ENCODE measurements at regions not wholly inside any gene's neighbourhood (a gene's known extent, or its start where the extent isn't known, plus 50 kb on each side); places are given as distances from the start of the nearest gene placed in this dataset.

DNA sequence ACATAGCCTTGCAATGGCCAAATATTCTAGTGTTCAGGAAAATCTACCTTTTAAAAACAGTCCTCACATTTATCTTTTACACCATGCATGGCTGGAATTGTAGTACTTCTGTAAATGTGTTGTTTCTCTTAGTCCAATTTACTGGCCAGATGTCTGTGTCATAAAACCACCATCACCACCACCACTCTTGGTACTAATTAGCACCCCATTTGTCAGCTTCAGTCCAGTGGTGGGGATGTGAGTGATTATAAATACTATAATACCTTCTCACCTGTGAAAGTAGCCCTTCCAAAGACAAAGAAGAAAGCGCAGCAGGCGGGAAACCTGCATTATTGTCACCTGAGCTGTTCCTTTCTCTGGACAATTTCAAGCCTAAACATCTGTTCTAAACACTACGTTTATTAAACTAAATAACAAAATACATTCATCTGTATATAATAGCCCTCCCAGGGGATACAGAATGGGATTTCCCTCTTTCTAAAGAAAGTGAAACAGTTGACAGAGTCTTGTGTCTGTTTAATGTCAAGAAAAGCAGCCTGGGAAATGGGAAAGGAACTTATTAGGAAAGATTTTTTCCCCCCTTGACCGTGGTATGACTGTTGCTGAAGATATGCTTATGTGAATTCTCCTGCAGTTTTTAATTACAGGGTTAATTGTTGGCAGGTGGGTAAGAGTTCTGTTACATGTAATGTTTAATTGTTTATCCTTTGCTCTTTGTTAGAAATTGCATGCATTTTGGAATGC, 144.5 kb upstream of the NUDT12 start:
- H3K27me3 Mint-ChIP-seq (ENCODE audit: low read depth, unreplicated experiment), result no peaks in the 10 kb centered on the region
- H3K4me1 ChIP-seq (ENCODE audit: insufficient read depth, low read length), result no peaks in the 10 kb centered on the region
- no peaks in the 10 kb centered on the region for H3K36me3 ChIP-seq (ENCODE audit: insufficient read depth, low read length)
- H3K4me1 Mint-ChIP-seq (ENCODE audit: low read depth, unreplicated experiment), result no peaks in the 10 kb centered on the region
- H3K27me3 ChIP-seq (ENCODE audit: insufficient read depth, low read length), result no peaks in the 10 kb centered on the region
- H3K27ac Mint-ChIP-seq (ENCODE audit: unreplicated experiment), result no peak overlapping the region
- no peaks in the 10 kb centered on the region for H4K20me1 ChIP-seq (ENCODE audit: insufficient read depth, low read length)
- H3K4me3 Mint-ChIP-seq (ENCODE audit: unreplicated experiment), result no peak overlapping the region
- TF ChIP-seq, protein P1, sequence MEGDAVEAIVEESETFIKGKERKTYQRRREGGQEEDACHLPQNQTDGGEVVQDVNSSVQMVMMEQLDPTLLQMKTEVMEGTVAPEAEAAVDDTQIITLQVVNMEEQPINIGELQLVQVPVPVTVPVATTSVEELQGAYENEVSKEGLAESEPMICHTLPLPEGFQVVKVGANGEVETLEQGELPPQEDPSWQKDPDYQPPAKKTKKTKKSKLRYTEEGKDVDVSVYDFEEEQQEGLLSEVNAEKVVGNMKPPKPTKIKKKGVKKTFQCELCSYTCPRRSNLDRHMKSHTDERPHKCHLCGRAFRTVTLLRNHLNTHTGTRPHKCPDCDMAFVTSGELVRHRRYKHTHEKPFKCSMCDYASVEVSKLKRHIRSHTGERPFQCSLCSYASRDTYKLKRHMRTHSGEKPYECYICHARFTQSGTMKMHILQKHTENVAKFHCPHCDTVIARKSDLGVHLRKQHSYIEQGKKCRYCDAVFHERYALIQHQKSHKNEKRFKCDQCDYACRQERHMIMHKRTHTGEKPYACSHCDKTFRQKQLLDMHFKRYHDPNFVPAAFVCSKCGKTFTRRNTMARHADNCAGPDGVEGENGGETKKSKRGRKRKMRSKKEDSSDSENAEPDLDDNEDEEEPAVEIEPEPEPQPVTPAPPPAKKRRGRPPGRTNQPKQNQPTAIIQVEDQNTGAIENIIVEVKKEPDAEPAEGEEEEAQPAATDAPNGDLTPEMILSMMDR (IDR thresholded peaks at IDR 0.05; ENCODE audit: insufficient read depth, low read depth, low read length), result no peak
- no peak for TF ChIP-seq EZH2 (IDR thresholded peaks at IDR 0.05; ENCODE audit: insufficient read depth, low read length)
- no peaks in the 10 kb centered on the region for H3K9me3 ChIP-seq (ENCODE audit: insufficient read depth, low read depth, low read length)
- no peak for FAIRE-seq
- H3K4me3 ChIP-seq (ENCODE audit: insufficient read depth, low read depth, low read length), result no peak overlapping the region
- H3K79me2 ChIP-seq (ENCODE audit: insufficient read depth, low read length), result no peaks in the 10 kb centered on the region
- no peaks in the 10 kb centered on the region for H3K9me3 Mint-ChIP-seq (ENCODE audit: unreplicated experiment)
- H3K9ac ChIP-seq (ENCODE audit: low read length), result no peak overlapping the region
- no peak overlapping the region for H3K27ac ChIP-seq (ENCODE audit: low read depth, low read length)
- H2AFZ ChIP-seq (ENCODE audit: low read depth, low read length), result no peak overlapping the region
- DNase-seq (ENCODE audit: low read depth), result no peak
- H3K4me2 ChIP-seq (ENCODE audit: low read length), result no peak overlapping the region
- H3K36me3 Mint-ChIP-seq (ENCODE audit: low read depth, unreplicated experiment), result no peaks in the 10 kb centered on the region

DNA sequence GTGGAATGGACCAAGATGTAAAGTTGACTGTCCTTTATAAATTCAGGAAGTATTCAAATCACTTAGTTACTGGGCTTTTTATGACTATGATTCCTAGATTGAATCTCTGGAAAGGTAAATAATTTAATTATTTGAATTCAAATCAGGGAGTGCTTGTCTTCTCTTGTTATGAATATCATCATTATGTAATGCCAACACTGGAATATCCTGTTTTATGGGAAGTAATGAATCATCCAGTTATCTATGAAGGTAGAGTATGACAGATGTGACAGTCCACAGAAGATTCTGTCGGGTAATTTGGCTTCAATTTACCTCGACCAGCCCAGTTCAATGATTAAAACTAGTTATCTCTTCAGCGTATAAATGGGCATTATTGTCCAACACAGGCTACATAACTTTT, 141.0 kb upstream of the NUDT12 start:
- H2AFZ ChIP-seq (ENCODE audit: low read depth, low read length), result no peak overlapping the region
- no peak overlapping the region for H3K9ac ChIP-seq (ENCODE audit: low read length)
- H3K36me3 ChIP-seq (ENCODE audit: insufficient read depth, low read length), result no peaks in the 10 kb centered on the region
- Mint-ChIP-seq H3K27me3 (ENCODE audit: low read depth, unreplicated experiment) (no peaks in the 10 kb centered on the region), H3K27ac (ENCODE audit: unreplicated experiment) (no peak overlapping the region), H3K4me3 (ENCODE audit: unreplicated experiment) (no peak overlapping the region), H3K36me3 (ENCODE audit: low read depth, unreplicated experiment) (no peaks in the 10 kb centered on the region), H3K4me1 (ENCODE audit: low read depth, unreplicated experiment) (no peaks in the 10 kb centered on the region), H3K9me3 (ENCODE audit: unreplicated experiment) (no peaks in the 10 kb centered on the region)
- no peaks in the 10 kb centered on the region for H3K4me1 ChIP-seq (ENCODE audit: insufficient read depth, low read length)
- H3K79me2 ChIP-seq (ENCODE audit: insufficient read depth, low read length), result no peaks in the 10 kb centered on the region
- no peak overlapping the region for H3K4me2 ChIP-seq (ENCODE audit: low read length)
- no peaks in the 10 kb centered on the region for H3K9me3 ChIP-seq (ENCODE audit: insufficient read depth, low read depth, low read length)
- FAIRE-seq, result no peak
- no peak overlapping the region for H3K4me3 ChIP-seq (ENCODE audit: insufficient read depth, low read depth, low read length)
- H4K20me1 ChIP-seq (ENCODE audit: insufficient read depth, low read length), result no peaks in the 10 kb centered on the region
- TF ChIP-seq, protein P1 (IDR thresholded peaks at IDR 0.05; ENCODE audit: insufficient read depth, low read depth, low read length), result no peak
- no peak for TF ChIP-seq EZH2 (IDR thresholded peaks at IDR 0.05; ENCODE audit: insufficient read depth, low read length)
- H3K27me3 ChIP-seq (ENCODE audit: insufficient read depth, low read length), result no peaks in the 10 kb centered on the region
- no peak overlapping the region for H3K27ac ChIP-seq (ENCODE audit: low read depth, low read length)
- DNase-seq (ENCODE audit: low read depth), result no peak

DNA sequence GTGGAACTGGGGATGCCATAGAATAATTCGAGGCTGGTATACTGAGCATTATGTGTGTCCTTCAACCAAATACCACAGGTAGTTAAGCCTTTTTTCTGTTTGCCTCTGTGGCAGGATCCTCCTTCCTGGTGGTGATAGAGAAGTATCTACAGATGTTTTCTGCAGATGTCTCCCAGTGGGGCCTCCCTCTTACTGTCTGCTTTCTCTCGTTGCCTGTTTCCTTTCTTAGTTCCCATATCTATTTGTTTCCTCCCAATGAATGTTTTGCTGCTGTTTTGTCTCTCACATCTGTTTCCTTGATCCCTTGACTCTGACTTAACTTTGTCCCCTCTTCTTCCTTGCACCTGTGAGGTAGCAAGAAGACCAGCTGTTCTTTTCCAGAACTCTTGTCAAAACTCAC, 130.9 kb upstream of the NUDT12 start:
- Histone ChIP-seq H3K9ac (ENCODE audit: low read length) (no peak overlapping the region), H3K4me1 (ENCODE audit: insufficient read depth, low read length) (no peaks in the 10 kb centered on the region), H3K27me3 (ENCODE audit: insufficient read depth, low read length) (no peaks in the 10 kb centered on the region), H4K20me1 (ENCODE audit: insufficient read depth, low read length) (no peaks in the 10 kb centered on the region), H3K4me3 (ENCODE audit: insufficient read depth, low read depth, low read length) (no peak overlapping the region), H3K27ac (ENCODE audit: low read depth, low read length) (no peak overlapping the region), H3K36me3 (ENCODE audit: insufficient read depth, low read length) (no peaks in the 10 kb centered on the region), H3K4me2 (ENCODE audit: low read length) (no peak overlapping the region), H3K79me2 (ENCODE audit: insufficient read depth, low read length) (no peaks in the 10 kb centered on the region), H2AFZ (ENCODE audit: low read depth, low read length) (no peak overlapping the region), H3K9me3 (ENCODE audit: insufficient read depth, low read depth, low read length) (no peaks in the 10 kb centered on the region)
- TF ChIP-seq, protein P1 (IDR thresholded peaks at IDR 0.05; ENCODE audit: insufficient read depth, low read depth, low read length), result no peak
- TF ChIP-seq EZH2 (IDR thresholded peaks at IDR 0.05; ENCODE audit: insufficient read depth, low read length), result no peak
- Mint-ChIP-seq H3K9me3 (ENCODE audit: unreplicated experiment) (peaks cover 3% of the 10 kb centered on the region), H3K27ac (ENCODE audit: unreplicated experiment) (no peak overlapping the region), H3K36me3 (ENCODE audit: low read depth, unreplicated experiment) (no peaks in the 10 kb centered on the region), H3K4me1 (ENCODE audit: low read depth, unreplicated experiment) (no peaks in the 10 kb centered on the region), H3K27me3 (ENCODE audit: low read depth, unreplicated experiment) (no peaks in the 10 kb centered on the region), H3K4me3 (ENCODE audit: unreplicated experiment) (no peak overlapping the region)
- FAIRE-seq, result no peak
- DNase-seq (ENCODE audit: low read depth), result no peak

Measured in astrocyte (in vitro differentiated cells and primary cell).